ENCODE measurements at regions not wholly inside any gene's neighbourhood (a gene's known extent, or its start where the extent isn't known, plus 50 kb on each side); places are given as distances from the start of the nearest gene placed in this dataset.

- no peak for FAIRE-seq
- TF ChIP-seq SPI1 (IDR thresholded peaks at IDR 0.05; ENCODE audit: low read depth, low read length) = no peak
- no peak for TF ChIP-seq TAF1 (IDR thresholded peaks at IDR 0.05; ENCODE audit: low read depth, low read length)
- TF ChIP-seq PAX5 (IDR thresholded peaks at IDR 0.05; ENCODE audit: insufficient read depth, low read length, severe bottlenecking) = no peak
- TF ChIP-seq POLR2A (IDR thresholded peaks at IDR 0.05; ENCODE audit: low read depth, low read length) = no peak
- no peak for TF ChIP-seq POLR2AphosphoS5 (IDR thresholded peaks at IDR 0.05; ENCODE audit: low read depth, low read length)
- no peak for TF ChIP-seq POU2F2 (IDR thresholded peaks at IDR 0.05; ENCODE audit: low read depth, low read length)
Measured at GRCh38 chr4:65983061-65983460, 312.8 kb upstream of the EPHA5 start.

GRCh38 chr4:65976287-65976686 is 306.0 kb upstream of the EPHA5 start:
- TF ChIP-seq SPI1 (IDR thresholded peaks at IDR 0.05; ENCODE audit: low read depth, low read length) = no peak
- TF ChIP-seq PAX5 (IDR thresholded peaks at IDR 0.05; ENCODE audit: insufficient read depth, low read length, severe bottlenecking) = no peak
- no peak for TF ChIP-seq POLR2A (IDR thresholded peaks at IDR 0.05; ENCODE audit: low read depth, low read length)
- TF ChIP-seq POLR2AphosphoS5 (IDR thresholded peaks at IDR 0.05; ENCODE audit: low read depth, low read length) = no peak
- TF ChIP-seq POU2F2 (IDR thresholded peaks at IDR 0.05; ENCODE audit: low read depth, low read length) = no peak
- TF ChIP-seq TAF1 (IDR thresholded peaks at IDR 0.05; ENCODE audit: low read depth, low read length) = no peak
- DNase-seq (ENCODE audit: insufficient read length, low spot score) (no peak), FAIRE-seq (no peak)

More at GRCh38 chr4:65983061-65983460, 312.8 kb upstream of the EPHA5 start:
- DNase-seq (ENCODE audit: insufficient read length, low spot score) = no peak

- DNase-seq (ENCODE audit: insufficient read length, low spot score) = no peak
- TF ChIP-seq POLR2AphosphoS5 (IDR thresholded peaks at IDR 0.05; ENCODE audit: low read depth, low read length) (no peak), TAF1 (IDR thresholded peaks at IDR 0.05; ENCODE audit: low read depth, low read length) (no peak), POU2F2 (IDR thresholded peaks at IDR 0.05; ENCODE audit: low read depth, low read length) (no peak), POLR2A (IDR thresholded peaks at IDR 0.05; ENCODE audit: low read depth, low read length) (no peak), SPI1 (IDR thresholded peaks at IDR 0.05; ENCODE audit: low read depth, low read length) (no peak), PAX5 (IDR thresholded peaks at IDR 0.05; ENCODE audit: insufficient read depth, low read length, severe bottlenecking) (no peak)
- FAIRE-seq = no peak
Measured at GRCh38 chr4:65973186-65973585, 302.9 kb upstream of the EPHA5 start.

GRCh38 chr4:65971686-65972085 is 301.4 kb upstream of the EPHA5 start:
- FAIRE-seq (no peak), DNase-seq (ENCODE audit: insufficient read length, low spot score) (no peak)
- no peak for TF ChIP-seq POLR2AphosphoS5 (IDR thresholded peaks at IDR 0.05; ENCODE audit: low read depth, low read length)
- no peak for TF ChIP-seq PAX5 (IDR thresholded peaks at IDR 0.05; ENCODE audit: insufficient read depth, low read length, severe bottlenecking)
- TF ChIP-seq POLR2A (IDR thresholded peaks at IDR 0.05; ENCODE audit: low read depth, low read length) = no peak
- no peak for TF ChIP-seq TAF1 (IDR thresholded peaks at IDR 0.05; ENCODE audit: low read depth, low read length)
- TF ChIP-seq SPI1 (IDR thresholded peaks at IDR 0.05; ENCODE audit: low read depth, low read length) = no peak
- no peak for TF ChIP-seq POU2F2 (IDR thresholded peaks at IDR 0.05; ENCODE audit: low read depth, low read length)

GRCh38 chr4:65968831-65969558 is 298.7 kb upstream of the EPHA5 start:
- FAIRE-seq = no peak
- TF ChIP-seq POLR2A (IDR thresholded peaks at IDR 0.05; ENCODE audit: low read depth, low read length) (no peak), SPI1 (IDR thresholded peaks at IDR 0.05; ENCODE audit: low read depth, low read length) (no peak), PAX5 (IDR thresholded peaks at IDR 0.05; ENCODE audit: insufficient read depth, low read length, severe bottlenecking) (no peak), TAF1 (IDR thresholded peaks at IDR 0.05; ENCODE audit: low read depth, low read length) (no peak), POU2F2 (IDR thresholded peaks at IDR 0.05; ENCODE audit: low read depth, low read length) (no peak)
- no peak for DNase-seq (ENCODE audit: insufficient read length, low spot score)

- DNase-seq (ENCODE audit: insufficient read length, low spot score) = no peak
- no peak for TF ChIP-seq PAX5 (IDR thresholded peaks at IDR 0.05; ENCODE audit: insufficient read depth, low read length, severe bottlenecking)
- TF ChIP-seq POLR2AphosphoS5 (IDR thresholded peaks at IDR 0.05; ENCODE audit: low read depth, low read length) = no peak
- TF ChIP-seq SPI1 (IDR thresholded peaks at IDR 0.05; ENCODE audit: low read depth, low read length) = no peak
- TF ChIP-seq TAF1 (IDR thresholded peaks at IDR 0.05; ENCODE audit: low read depth, low read length) = no peak
- TF ChIP-seq POLR2A (IDR thresholded peaks at IDR 0.05; ENCODE audit: low read depth, low read length) = no peak
- no peak for TF ChIP-seq POU2F2 (IDR thresholded peaks at IDR 0.05; ENCODE audit: low read depth, low read length)
- FAIRE-seq = no peak
Measured at GRCh38 chr4:65960751-65961150, 290.5 kb upstream of the EPHA5 start.

- DNase-seq (ENCODE audit: insufficient read length, low spot score) (no peak), FAIRE-seq (no peak)
- TF ChIP-seq POLR2A (IDR thresholded peaks at IDR 0.05; ENCODE audit: low read depth, low read length) = no peak
- TF ChIP-seq SPI1 (IDR thresholded peaks at IDR 0.05; ENCODE audit: low read depth, low read length) = no peak
- TF ChIP-seq POU2F2 (IDR thresholded peaks at IDR 0.05; ENCODE audit: low read depth, low read length) = no peak
- no peak for TF ChIP-seq TAF1 (IDR thresholded peaks at IDR 0.05; ENCODE audit: low read depth, low read length)
- TF ChIP-seq POLR2AphosphoS5 (IDR thresholded peaks at IDR 0.05; ENCODE audit: low read depth, low read length) = no peak
- TF ChIP-seq PAX5 (IDR thresholded peaks at IDR 0.05; ENCODE audit: insufficient read depth, low read length, severe bottlenecking) = no peak
Measured at GRCh38 chr4:65954416-65954815, 284.1 kb upstream of the EPHA5 start.

GRCh38 chr4:65951177-65951576 is 280.9 kb upstream of the EPHA5 start:
- DNase-seq (ENCODE audit: insufficient read length, low spot score) (no peak), FAIRE-seq (no peak)
- TF ChIP-seq POLR2A (IDR thresholded peaks at IDR 0.05; ENCODE audit: low read depth, low read length) (no peak), SPI1 (IDR thresholded peaks at IDR 0.05; ENCODE audit: low read depth, low read length) (no peak), PAX5 (IDR thresholded peaks at IDR 0.05; ENCODE audit: insufficient read depth, low read length, severe bottlenecking) (no peak), TAF1 (IDR thresholded peaks at IDR 0.05; ENCODE audit: low read depth, low read length) (no peak), POU2F2 (IDR thresholded peaks at IDR 0.05; ENCODE audit: low read depth, low read length) (no peak), POLR2AphosphoS5 (IDR thresholded peaks at IDR 0.05; ENCODE audit: low read depth, low read length) (no peak)

GRCh38 chr4:65943076-65943475 is 272.8 kb upstream of the EPHA5 start:
- TF ChIP-seq TAF1 (IDR thresholded peaks at IDR 0.05; ENCODE audit: low read depth, low read length) = no peak
- TF ChIP-seq POLR2A (IDR thresholded peaks at IDR 0.05; ENCODE audit: low read depth, low read length) = no peak
- no peak for TF ChIP-seq SPI1 (IDR thresholded peaks at IDR 0.05; ENCODE audit: low read depth, low read length)
- TF ChIP-seq POLR2AphosphoS5 (IDR thresholded peaks at IDR 0.05; ENCODE audit: low read depth, low read length) = no peak
- no peak for TF ChIP-seq POU2F2 (IDR thresholded peaks at IDR 0.05; ENCODE audit: low read depth, low read length)
- TF ChIP-seq PAX5 (IDR thresholded peaks at IDR 0.05; ENCODE audit: insufficient read depth, low read length, severe bottlenecking) = no peak
- no peak for FAIRE-seq
- DNase-seq (ENCODE audit: insufficient read length, low spot score) = no peak
